ENCODE measurements at regions not wholly inside any gene's neighbourhood (a gene's known extent, or its start where the extent isn't known, plus 50 kb on each side); places are given as distances from the start of the nearest gene placed in this dataset.

DNA sequence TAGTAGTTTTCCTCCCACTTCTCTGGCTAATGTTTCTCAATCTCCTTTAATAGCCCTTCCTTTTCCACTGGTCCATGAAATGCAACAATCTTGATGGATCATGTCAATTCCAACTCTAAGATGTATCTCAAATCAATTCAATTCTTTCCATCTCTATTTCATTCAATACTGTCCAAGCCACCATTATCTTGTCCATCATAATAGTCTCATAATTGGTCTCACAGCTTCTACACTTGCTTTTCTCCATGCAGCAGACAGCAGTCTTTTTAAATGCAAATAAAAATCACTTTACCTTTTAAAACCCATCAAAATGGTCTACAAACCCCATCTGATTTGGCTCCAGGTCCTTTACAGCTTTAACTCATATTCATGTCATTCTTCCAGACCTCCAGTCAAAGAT is 226.6 kb downstream of the EPHA4 start (continued):
- no peak for TF ChIP-seq CHD1 (IDR thresholded peaks at IDR 0.05; ENCODE audit: low read length)

DNA sequence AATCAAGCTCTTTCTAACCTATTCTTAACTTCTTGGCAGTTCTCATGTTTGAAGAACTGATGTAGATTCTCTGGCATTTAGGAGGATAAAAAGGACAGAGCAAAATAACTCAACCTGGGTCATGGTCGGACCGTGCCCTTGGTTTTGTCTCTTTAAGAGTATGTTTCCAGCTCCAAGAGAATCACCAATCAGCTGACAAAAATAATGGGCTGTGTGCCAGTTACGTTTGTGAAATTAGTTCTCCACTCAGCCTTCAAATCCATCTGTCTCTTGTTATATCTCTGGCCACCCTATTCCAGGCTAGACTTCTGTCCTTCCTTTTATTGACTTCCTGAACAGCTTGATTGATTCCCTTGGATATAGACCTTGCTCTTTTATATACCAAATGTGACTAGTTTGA is 225.7 kb downstream of the EPHA4 start:
- no peaks in the 10 kb centered on the region for H3K9me3 ChIP-seq (replicated peaks; ENCODE audit: control insufficient read depth, insufficient read depth, low read depth, low read length)
- no peak overlapping the region for H2AFZ ChIP-seq (ENCODE audit: low read depth, low read length)
- no peak overlapping the region for H3K4me3 ChIP-seq
- CTCF ChIA-PET (ENCODE audit: low intra/inter-chr PET ratio), result no interaction called here
- ATAC-seq (no peak), DNase-seq (ENCODE audit: extremely low read depth in 1 of 4, low spot score in 3 of 4) (no peak), FAIRE-seq (no peak)
- H3K9me1 ChIP-seq (ENCODE audit: control insufficient read depth, insufficient read depth, low read length), result no peaks in the 10 kb centered on the region
- in situ Hi-C loops (cut with MboI) (no loop called here), intact Hi-C loops (cut with micrococcal nuclease) (no loop called here)
- H3K36me3 ChIP-seq (ENCODE audit: control insufficient read depth, insufficient read depth, low read length), result no peaks in the 10 kb centered on the region
- no peaks in the 10 kb centered on the region for H3K27me3 ChIP-seq (ENCODE audit: control insufficient read depth in 2 of 2, insufficient read depth in 2 of 2, low read length in 2 of 2)
- H3K4me2 ChIP-seq (ENCODE audit: insufficient read depth, low read length), result no peak overlapping the region
- H4K20me1 ChIP-seq (replicated peaks; ENCODE audit: control insufficient read depth, insufficient read depth, low read length), result no peaks in the 10 kb centered on the region
- H3K4me1 ChIP-seq (replicated peaks in 1 of 2; ENCODE audit: control insufficient read depth in 2 of 2, insufficient read depth in 2 of 2, low read length in 2 of 2), result no peaks in the 10 kb centered on the region
- H3K79me2 ChIP-seq (ENCODE audit: control insufficient read depth, insufficient read depth, low read length), result no peaks in the 10 kb centered on the region
- no TSS peak for BruUV-seq (replicated peaks)
- H3K27ac ChIP-seq (ENCODE audit: extremely low read depth, low read depth, low read length), result no peak overlapping the region
- 0% methylated on average over 3 of the region's 3 CpGs for WGBS (ENCODE audit: insufficient coverage, low coverage, missing lambda C conversion rate)
- POLR2A ChIA-PET, result interaction anchor here (0.7 kb wide), 1 partner anchor 1705 kb away, joined by 3 read pairs; no protein-coding TSS in a partner anchor
- no peak overlapping the region for H3K9ac ChIP-seq (ENCODE audit: insufficient read depth in 1 of 2, low read depth in 2 of 2, low read length in 2 of 2)
- TF ChIP-seq, protein P1, sequence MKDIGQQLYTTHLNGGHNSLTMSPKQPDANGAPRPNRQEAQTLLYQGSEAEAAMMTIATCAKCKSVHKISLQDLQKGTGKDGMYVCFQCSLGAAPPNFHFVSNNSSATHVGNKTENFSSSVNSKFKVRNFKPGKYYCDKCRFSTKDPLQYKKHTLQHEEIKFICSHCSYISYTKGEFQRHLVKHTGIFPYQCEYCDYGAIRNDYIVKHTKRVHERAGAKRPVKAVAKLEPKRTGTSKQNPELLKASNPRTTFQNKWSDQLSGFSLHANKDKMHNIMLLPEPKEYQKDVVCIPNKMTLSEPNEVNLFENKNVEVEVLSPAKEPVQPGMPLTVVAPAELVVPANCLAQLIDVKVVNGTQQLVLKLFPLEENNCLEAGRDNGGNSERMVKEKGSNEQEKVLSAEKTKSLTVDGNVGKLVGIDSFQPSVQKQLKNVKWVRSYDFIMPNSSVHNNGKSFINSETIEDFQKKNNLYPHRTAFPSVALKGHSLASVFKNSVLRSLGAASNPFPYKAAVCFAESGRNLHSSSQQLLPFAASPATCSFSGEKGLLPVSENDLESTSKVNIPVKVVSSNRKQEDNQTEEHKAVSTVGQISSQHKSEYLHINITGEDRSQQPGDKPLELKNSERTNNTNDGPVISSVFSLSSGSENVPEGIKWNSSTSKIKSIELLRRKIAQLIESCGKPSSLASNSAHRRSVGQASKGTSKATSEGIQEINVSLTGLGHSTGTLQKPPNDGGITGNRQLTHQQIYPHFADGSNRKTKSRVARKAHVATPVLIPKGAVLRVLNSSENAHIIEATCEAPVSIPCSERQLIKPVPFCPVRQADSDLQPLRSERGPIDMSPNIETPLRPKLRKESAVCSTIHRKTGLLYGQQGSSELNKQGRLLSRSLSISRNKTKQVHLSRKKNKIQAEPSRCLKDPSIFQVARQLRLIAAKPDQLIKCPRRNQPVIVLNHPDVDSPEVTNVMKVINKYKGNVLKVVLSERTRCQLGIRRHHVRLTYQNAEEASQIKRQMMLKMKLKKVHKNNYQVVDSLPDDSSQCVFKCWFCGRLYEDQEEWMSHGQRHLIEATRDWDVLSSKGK (CRISPR knock-in tag; IDR thresholded peaks at IDR 0.05), result no peak
- TF ChIP-seq TFAM (CRISPR knock-in tag; conservative IDR thresholded peaks at IDR 0.05), result no peak
- no peak for TF ChIP-seq POLR2A (conservative IDR thresholded peaks at IDR 0.05)
- TF ChIP-seq NUFIP1 (IDR thresholded peaks at IDR 0.05; ENCODE audit: partially characterized antibody), result no peak
- TF ChIP-seq POLR3G (IDR thresholded peaks at IDR 0.05; ENCODE audit: extremely low read depth, insufficient read length, insufficient replicate concordance), result no peak
- no peak for TF ChIP-seq EWSR1 (IDR thresholded peaks at IDR 0.05; ENCODE audit: borderline replicate concordance, low read depth, partially characterized antibody)
- no peak for TF ChIP-seq LEF1 (IDR thresholded peaks at IDR 0.05)
- TF ChIP-seq ZNF197 (CRISPR knock-in tag; IDR thresholded peaks at IDR 0.05; ENCODE audit: low read depth), result no peak
- TF ChIP-seq, protein P2, sequence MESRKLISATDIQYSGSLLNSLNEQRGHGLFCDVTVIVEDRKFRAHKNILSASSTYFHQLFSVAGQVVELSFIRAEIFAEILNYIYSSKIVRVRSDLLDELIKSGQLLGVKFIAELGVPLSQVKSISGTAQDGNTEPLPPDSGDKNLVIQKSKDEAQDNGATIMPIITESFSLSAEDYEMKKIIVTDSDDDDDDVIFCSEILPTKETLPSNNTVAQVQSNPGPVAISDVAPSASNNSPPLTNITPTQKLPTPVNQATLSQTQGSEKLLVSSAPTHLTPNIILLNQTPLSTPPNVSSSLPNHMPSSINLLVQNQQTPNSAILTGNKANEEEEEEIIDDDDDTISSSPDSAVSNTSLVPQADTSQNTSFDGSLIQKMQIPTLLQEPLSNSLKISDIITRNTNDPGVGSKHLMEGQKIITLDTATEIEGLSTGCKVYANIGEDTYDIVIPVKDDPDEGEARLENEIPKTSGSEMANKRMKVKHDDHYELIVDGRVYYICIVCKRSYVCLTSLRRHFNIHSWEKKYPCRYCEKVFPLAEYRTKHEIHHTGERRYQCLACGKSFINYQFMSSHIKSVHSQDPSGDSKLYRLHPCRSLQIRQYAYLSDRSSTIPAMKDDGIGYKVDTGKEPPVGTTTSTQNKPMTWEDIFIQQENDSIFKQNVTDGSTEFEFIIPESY (CRISPR knock-in tag; IDR thresholded peaks at IDR 0.05), result no peak
- TF ChIP-seq, protein P3, sequence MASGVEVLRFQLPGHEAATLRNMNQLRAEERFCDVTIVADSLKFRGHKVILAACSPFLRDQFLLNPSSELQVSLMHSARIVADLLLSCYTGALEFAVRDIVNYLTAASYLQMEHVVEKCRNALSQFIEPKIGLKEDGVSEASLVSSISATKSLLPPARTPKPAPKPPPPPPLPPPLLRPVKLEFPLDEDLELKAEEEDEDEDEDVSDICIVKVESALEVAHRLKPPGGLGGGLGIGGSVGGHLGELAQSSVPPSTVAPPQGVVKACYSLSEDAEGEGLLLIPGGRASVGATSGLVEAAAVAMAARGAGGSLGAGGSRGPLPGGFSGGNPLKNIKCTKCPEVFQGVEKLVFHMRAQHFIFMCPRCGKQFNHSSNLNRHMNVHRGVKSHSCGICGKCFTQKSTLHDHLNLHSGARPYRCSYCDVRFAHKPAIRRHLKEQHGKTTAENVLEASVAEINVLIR (CRISPR knock-in tag; IDR thresholded peaks at IDR 0.05), result no peak
- TF ChIP-seq MEF2D (tag; conservative IDR thresholded peaks at IDR 0.05; ENCODE audit: low read depth), result no peak
- no peak for TF ChIP-seq ZBTB17 (CRISPR knock-in tag; IDR thresholded peaks at IDR 0.05)
- TF ChIP-seq KDM5B (IDR thresholded peaks at IDR 0.05; ENCODE audit: insufficient replicate concordance, low read depth, low read length), result no peak
- TF ChIP-seq, protein P4, sequence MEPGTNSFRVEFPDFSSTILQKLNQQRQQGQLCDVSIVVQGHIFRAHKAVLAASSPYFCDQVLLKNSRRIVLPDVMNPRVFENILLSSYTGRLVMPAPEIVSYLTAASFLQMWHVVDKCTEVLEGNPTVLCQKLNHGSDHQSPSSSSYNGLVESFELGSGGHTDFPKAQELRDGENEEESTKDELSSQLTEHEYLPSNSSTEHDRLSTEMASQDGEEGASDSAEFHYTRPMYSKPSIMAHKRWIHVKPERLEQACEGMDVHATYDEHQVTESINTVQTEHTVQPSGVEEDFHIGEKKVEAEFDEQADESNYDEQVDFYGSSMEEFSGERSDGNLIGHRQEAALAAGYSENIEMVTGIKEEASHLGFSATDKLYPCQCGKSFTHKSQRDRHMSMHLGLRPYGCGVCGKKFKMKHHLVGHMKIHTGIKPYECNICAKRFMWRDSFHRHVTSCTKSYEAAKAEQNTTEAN (CRISPR knock-in tag; IDR thresholded peaks at IDR 0.05), result no peak

All from K562 (cell line).